CD4-positive, alpha-beta memory T cell (primary cell): ENCODE measurements at regions not wholly inside any gene's neighbourhood (a gene's known extent, or its start where the extent isn't known, plus 50 kb on each side); places are given as distances from the start of the nearest gene placed in this dataset.

ENCODE experiments used
- CTCF ChIA-PET: fragments of 350-600 bp; sonication (Branson Sonifier 250); formaldehyde crosslinking; loops from one replicate; lab custom pipeline; 2021; ENCODE audit warnings: inconsistent platforms; ENCODE audit not compliant: partially characterized antibody; lab: Charles Lee
- POLR2A ChIA-PET: fragments of 350-600 bp; sonication (Branson Sonifier 250); formaldehyde crosslinking; loops from one replicate; lab custom pipeline; 2021; ENCODE audit not compliant: partially characterized antibody; lab: Charles Lee
- DNase-seq, 5 donors: peaks; one replicate each; pipeline versions ENCODE4 v3.0.0 to v3.0.0-alpha.2; 2020 to 2022; ENCODE audit warnings: mixed read lengths in 1 of 5
- H3K27ac ChIP-seq: one replicate; pipeline ENCODE4 v1.7.0; 2013; ENCODE audit warnings: low read depth, low read length
- H3K27me3 ChIP-seq: 2 replicates; pipeline ENCODE4 v1.7.0; 2013; ENCODE audit warnings: mild to moderate bottlenecking, low read length, moderate library complexity; ENCODE audit not compliant: insufficient read depth
- H3K36me3 ChIP-seq: 2 replicates; pipeline ENCODE4 v1.7.0; 2013; ENCODE audit warnings: mild to moderate bottlenecking, low read length, moderate library complexity; ENCODE audit not compliant: insufficient read depth
- H3K4me1 ChIP-seq: 2 replicates; pipeline ENCODE4 v1.7.0; 2013; ENCODE audit warnings: mild to moderate bottlenecking, low read length, moderate library complexity; ENCODE audit not compliant: insufficient read depth
- H3K4me3 ChIP-seq, 2 donors: one replicate each; pipeline ENCODE4 v1.7.0; 2013; ENCODE audit warnings: low read length in 2 of 2, mild to moderate bottlenecking in 1 of 2
- H3K9me3 ChIP-seq, 2 donors: one replicate each; pipeline ENCODE4 v1.7.0; 2013; ENCODE audit warnings: low read length in 2 of 2, control low read depth in 1 of 2; ENCODE audit not compliant: control insufficient read depth in 1 of 2
- H3K27ac Mint-ChIP-seq, 7 donors: one replicate each; pipeline ENCODE4 v1.8.0; 2020 to 2021; ENCODE audit warnings: mixed read lengths in 7 of 7, mild to moderate bottlenecking in 6 of 7, inconsistent platforms in 3 of 7, moderate library complexity in 3 of 7
- H3K27me3 Mint-ChIP-seq, 2 donors: one replicate each; pipeline ENCODE4 v1.8.0; 2020 to 2021; ENCODE audit warnings: mixed read lengths in 2 of 2
- H3K36me3 Mint-ChIP-seq, 2 donors: one replicate each; pipeline ENCODE4 v1.8.0; 2020 to 2021; ENCODE audit warnings: mixed read lengths in 2 of 2, inconsistent platforms in 1 of 2, mild to moderate bottlenecking in 1 of 2
- H3K4me1 Mint-ChIP-seq, 4 donors: one replicate each; pipeline ENCODE4 v1.8.0; 2020 to 2021; ENCODE audit warnings: mixed read lengths in 4 of 4, mild to moderate bottlenecking in 1 of 4
- H3K4me3 Mint-ChIP-seq, 8 donors: one replicate each; pipeline ENCODE4 v1.8.0; 2020 to 2021; ENCODE audit warnings: mixed read lengths in 8 of 8, mild to moderate bottlenecking in 7 of 8, moderate library complexity in 6 of 8, inconsistent platforms in 3 of 8
- H3K9me3 Mint-ChIP-seq, 8 donors: one replicate each; pipeline ENCODE4 v1.8.0; 2020 to 2021; ENCODE audit warnings: mixed read lengths in 8 of 8, mild to moderate bottlenecking in 5 of 8, inconsistent platforms in 3 of 8, moderate library complexity in 1 of 8
- intact Hi-C: fragments of 100-400 bp; cut with micrococcal nuclease; formaldehyde crosslinking; loops from one replicate; pipeline ENCODE4 v1.15.1; 2023

DNA sequence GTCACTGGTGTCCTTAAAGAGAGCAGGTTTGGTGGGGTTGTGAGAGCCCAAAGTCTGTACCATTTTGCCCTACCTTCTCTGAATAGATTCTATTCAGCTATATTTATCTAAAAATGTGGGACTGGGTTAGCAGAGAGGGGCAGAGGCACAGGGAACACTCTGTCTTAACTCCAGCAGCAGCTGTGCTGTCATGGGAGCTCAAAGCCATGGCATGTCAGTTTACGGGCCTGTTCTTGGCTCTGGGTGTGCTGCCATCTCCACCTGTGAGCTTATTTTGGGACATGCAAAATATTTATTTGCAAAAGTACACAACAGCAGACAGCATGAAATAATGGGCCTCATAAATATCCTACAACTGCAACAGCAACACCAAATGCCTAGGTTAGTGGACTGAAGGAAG, 129.6 kb upstream of the KCTD1 start:
- Histone ChIP-seq H3K27ac (no peak overlapping the region), H3K36me3 (no peaks in the 10 kb centered on the region), H3K4me1 (no peaks in the 10 kb centered on the region), H3K4me3 (no peak overlapping the region), H3K9me3 (no peaks in the 10 kb centered on the region), H3K27me3 (no peaks in the 10 kb centered on the region)
- Mint-ChIP-seq H3K4me1 (no peaks in the 10 kb centered on the region), H3K36me3 (no peaks in the 10 kb centered on the region), H3K9me3 (peaks cover 0 to 8% (median 2%) of the 10 kb centered on the region in 8 donors), H3K27ac (no peak overlapping the region), H3K4me3 (no peak overlapping the region), H3K27me3 (peaks cover 0 to 8% of the 10 kb centered on the region in 2 donors)
- POLR2A ChIA-PET: no interaction called here
- no peak for DNase-seq
- CTCF ChIA-PET: no interaction called here
- intact Hi-C loops: no loop called here

DNA sequence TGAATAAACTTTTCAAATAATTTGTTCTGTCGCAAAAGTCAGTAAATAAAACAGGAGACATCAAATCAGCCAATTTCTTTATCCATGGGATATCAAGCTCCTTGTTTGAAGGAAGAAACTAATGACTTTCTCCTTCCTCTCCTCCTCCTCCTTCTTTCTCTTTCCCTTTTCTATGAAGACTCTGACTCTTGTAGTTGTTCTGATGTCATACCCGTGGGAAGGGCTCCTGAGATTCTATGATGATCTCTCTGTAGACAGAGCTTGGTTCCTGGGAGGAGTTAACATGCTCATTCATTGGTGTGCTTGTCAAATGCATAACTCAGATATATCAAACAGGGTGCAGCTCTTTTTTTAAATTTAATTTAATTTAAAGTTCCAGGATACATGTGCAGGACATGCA, 118.7 kb upstream of the KCTD1 start:
- Histone ChIP-seq H3K27ac (no peak overlapping the region), H3K4me1 (no peaks in the 10 kb centered on the region), H3K36me3 (no peaks in the 10 kb centered on the region), H3K4me3 (no peak overlapping the region), H3K9me3 (no peaks in the 10 kb centered on the region), H3K27me3 (no peaks in the 10 kb centered on the region)
- intact Hi-C loops: no loop called here
- Mint-ChIP-seq H3K9me3 (no peaks in the 10 kb centered on the region), H3K4me3 (no peak overlapping the region), H3K4me1 (no peaks in the 10 kb centered on the region), H3K36me3 (no peaks in the 10 kb centered on the region), H3K27me3 (peaks cover 2 to 3% of the 10 kb centered on the region in 2 donors), H3K27ac (no peak overlapping the region)
- ChIA-PET POLR2A (no interaction called here), CTCF (interaction anchor here (0.6 kb wide), 1 partner anchor 488 kb away, joined by 4 read pairs; no protein-coding TSS in a partner anchor)
- no peak for DNase-seq

DNA sequence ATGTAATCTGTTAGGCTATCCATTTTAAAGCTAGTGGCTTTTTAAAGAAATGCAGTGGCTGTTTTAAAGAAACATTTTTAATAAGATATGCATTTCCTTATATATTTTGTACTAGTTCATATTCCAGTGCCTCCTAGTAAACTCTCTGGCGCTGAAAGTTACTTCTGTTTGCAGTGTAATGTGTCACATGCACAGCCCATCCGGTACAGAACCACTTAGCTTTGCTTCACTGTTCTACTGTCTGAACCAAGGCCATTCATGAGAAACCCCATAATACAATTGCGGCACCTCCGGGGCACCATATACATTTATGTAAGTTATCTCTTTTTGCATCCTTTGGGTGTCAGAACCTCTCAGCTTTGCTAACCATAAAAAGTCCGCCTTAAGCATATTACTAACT, 114.6 kb upstream of the KCTD1 start:
- Histone ChIP-seq H3K36me3 (no peaks in the 10 kb centered on the region), H3K4me3 (no peak overlapping the region), H3K27ac (no peak overlapping the region), H3K9me3 (no peaks in the 10 kb centered on the region), H3K27me3 (no peaks in the 10 kb centered on the region), H3K4me1 (no peaks in the 10 kb centered on the region)
- Mint-ChIP-seq H3K27me3 (peaks cover 16 to 18% of the 10 kb centered on the region in 2 donors), H3K4me1 (peaks cover 0 to 4% (median 0%) of the 10 kb centered on the region in 4 donors), H3K36me3 (no peaks in the 10 kb centered on the region), H3K27ac (no peak overlapping the region), H3K9me3 (no peaks in the 10 kb centered on the region), H3K4me3 (no peak overlapping the region)
- ChIA-PET POLR2A (no interaction called here), CTCF (no interaction called here)
- intact Hi-C loops: no loop called here
- no peak for DNase-seq

DNA sequence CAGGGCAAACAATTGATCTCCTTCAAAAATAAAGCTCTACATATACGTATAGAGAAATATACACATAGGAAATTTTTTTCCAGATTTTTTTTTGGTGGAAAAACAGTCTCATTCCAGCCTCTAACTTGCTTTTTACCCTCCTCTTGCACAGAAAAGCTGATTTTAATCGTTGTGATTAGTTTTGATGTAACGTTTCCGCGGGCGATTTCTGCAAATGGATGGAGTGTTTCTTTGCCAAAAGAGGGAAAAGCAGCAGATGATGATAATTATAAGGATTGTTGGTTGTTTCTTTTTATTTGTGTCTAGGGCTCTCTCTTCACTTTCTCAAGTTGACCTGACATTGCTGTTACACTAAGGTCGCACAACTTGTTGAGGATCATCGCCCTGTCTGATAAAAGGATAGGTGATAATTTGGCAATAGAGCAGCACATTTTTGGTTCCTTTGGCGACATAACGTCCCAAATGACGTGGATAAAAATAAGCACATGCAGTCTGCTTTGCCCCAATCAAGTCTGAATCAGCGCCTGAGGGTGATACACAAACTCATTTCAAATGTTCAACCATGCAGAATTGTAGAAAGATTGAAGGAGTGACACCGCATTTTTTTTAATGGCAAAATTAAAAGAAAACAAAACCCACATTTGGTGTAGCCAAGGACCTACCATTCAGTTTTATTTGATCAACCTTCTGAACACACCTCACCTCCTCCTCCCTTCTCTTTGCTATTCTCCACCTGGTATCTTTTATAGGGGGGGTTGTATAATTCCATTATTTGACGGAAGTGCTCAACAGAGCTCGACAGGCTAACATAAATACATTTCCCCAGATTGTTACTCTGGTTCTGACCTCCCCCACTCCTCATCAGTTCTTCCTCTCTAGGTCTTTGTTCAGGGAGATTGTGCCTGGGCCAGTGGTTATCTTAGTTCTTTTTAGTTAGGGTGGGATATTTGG, 109.6 kb upstream of the KCTD1 start:
- Mint-ChIP-seq H3K27ac (no peak overlapping the region), H3K4me1 (peaks cover 7 to 19% (median 12%) of the 10 kb centered on the region in 4 donors), H3K9me3 (peaks cover 0 to 5% (median 0%) of the 10 kb centered on the region in 8 donors), H3K27me3 (peaks cover 45 to 47% of the 10 kb centered on the region in 2 donors), H3K4me3 (peak overlapping the region; percentile 49 to 79 (median 72)), H3K36me3 (no peaks in the 10 kb centered on the region)
- Histone ChIP-seq H3K27ac (no peak overlapping the region), H3K36me3 (no peaks in the 10 kb centered on the region), H3K9me3 (no peaks in the 10 kb centered on the region), H3K4me3 (no peak overlapping the region), H3K4me1 (no peaks in the 10 kb centered on the region), H3K27me3 (peaks cover 17% of the 10 kb centered on the region)
- no peak for DNase-seq
- POLR2A ChIA-PET: no interaction called here
- CTCF ChIA-PET: no interaction called here
- intact Hi-C loops: no loop called here

DNA sequence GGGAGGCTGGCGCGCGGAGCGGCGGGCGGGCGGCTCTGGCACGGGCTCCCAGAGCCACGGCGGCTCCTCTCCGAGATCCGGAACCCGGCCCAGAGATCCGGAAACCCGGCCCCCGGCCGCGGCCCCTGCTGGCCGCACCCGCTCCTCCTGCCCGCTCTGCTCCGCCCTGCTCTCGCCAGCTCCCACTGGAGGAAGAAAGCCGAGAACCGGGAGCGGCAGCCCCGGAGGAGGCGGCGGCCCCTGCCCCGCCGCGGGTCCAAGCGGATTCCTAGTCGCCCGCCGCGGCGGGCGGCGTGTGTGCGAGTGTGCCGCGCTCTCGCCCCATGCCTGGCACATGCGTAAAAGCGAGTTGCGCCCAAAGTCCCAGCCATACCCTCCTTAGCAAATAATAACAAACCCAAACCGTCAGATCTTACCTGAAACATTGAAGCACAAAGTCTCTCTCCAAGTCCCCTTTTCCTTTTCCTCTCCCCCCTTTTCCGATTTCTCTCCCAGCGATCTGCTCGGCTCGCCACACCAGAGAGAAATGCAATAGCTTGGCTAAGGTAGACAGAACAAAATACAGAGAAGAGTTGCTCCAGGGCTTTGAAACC, 108.7 kb upstream of the KCTD1 start:
- no peak overlapping the region for H3K4me3 ChIP-seq
- POLR2A ChIA-PET: no interaction called here
- H3K4me1 ChIP-seq: no peaks in the 10 kb centered on the region
- peaks cover 17% of the 10 kb centered on the region for H3K27me3 ChIP-seq
- intact Hi-C loops: no loop called here
- DNase-seq: no peak
- Mint-ChIP-seq H3K27me3 (peaks cover 48 to 50% of the 10 kb centered on the region in 2 donors), H3K9me3 (peaks cover 0 to 5% (median 0%) of the 10 kb centered on the region in 8 donors), H3K36me3 (no peaks in the 10 kb centered on the region), H3K4me1 (peaks cover 7 to 19% (median 12%) of the 10 kb centered on the region in 4 donors), H3K27ac (no peak overlapping the region), H3K4me3 (peak overlapping the region; percentile 49 to 79 (median 72))
- CTCF ChIA-PET: no interaction called here
- H3K9me3 ChIP-seq: no peaks in the 10 kb centered on the region
- no peaks in the 10 kb centered on the region for H3K36me3 ChIP-seq
- H3K27ac ChIP-seq: no peak overlapping the region

DNA sequence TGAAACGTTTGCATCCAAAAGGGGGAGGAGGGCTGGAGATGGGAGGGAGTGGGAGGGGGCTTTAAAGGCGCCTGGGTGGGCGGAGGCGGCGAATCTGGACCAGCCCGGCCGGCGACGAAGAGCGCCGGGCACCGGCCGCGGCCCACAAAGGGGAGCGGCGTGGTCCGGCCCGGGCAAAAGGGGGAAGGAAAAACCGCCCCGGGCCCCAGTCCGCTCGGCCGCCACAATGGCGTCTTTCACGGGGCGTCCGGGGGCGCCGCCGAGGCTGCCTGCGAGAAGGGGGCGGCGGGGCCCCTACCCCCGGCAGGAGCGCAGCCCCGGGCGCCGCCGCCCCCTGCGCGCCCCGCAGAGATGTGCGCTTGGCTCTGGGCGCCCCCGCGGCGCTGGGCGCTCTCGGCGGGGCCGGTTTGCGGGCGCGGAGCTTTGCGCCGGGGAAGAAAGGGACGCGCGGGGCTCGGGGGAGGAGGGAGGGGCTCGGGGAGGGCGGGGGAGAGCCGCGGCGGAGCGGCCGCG, 108.1 kb upstream of the KCTD1 start:
- Histone ChIP-seq H3K4me3 (no peak overlapping the region), H3K27ac (no peak overlapping the region), H3K9me3 (no peaks in the 10 kb centered on the region), H3K36me3 (no peaks in the 10 kb centered on the region), H3K27me3 (peaks cover 17% of the 10 kb centered on the region), H3K4me1 (no peaks in the 10 kb centered on the region)
- Mint-ChIP-seq H3K4me1 (peaks cover 7 to 19% (median 12%) of the 10 kb centered on the region in 4 donors), H3K27me3 (peaks cover 48 to 53% of the 10 kb centered on the region in 2 donors), H3K9me3 (peaks cover 0 to 5% (median 0%) of the 10 kb centered on the region in 8 donors), H3K36me3 (no peaks in the 10 kb centered on the region), H3K27ac (no peak overlapping the region), H3K4me3 (no peak overlapping the region)
- intact Hi-C loops: no loop called here
- DNase-seq: no peak
- CTCF ChIA-PET: no interaction called here
- POLR2A ChIA-PET: no interaction called here
